HCT116 (cell line): ENCODE measurements at regions not wholly inside any gene's neighbourhood (a gene's known extent, or its start where the extent isn't known, plus 50 kb on each side); places are given as distances from the start of the nearest gene placed in this dataset.

ENCODE experiments used
- ATAC-seq: fragments of 200-7000 bp; cut with Tn5 transposase; 2 replicates; pipeline ENCODE4 v1.9.1; 2020; ENCODE audit warnings: mild to moderate bottlenecking, moderate library complexity
- BruUV-seq: library from RNA; stranded (reverse); fragments of 400-500 nt; replicated peaks from 2 replicates; lab custom pipeline; 2021; lab: Mats Ljungman, UMichigan
- CTCF ChIA-PET: fragments of 300-600 bp; sonication (Branson Sonifier 250); formaldehyde crosslinking; loops from one replicate; lab custom pipeline; 2021; ENCODE audit warnings: antibody characterized with exemption; lab: Charles Lee
- POLR2A ChIA-PET: fragments of 300-600, 350-600 bp; sonication (Branson Sonifier 250); formaldehyde crosslinking; loops from one replicate; lab custom pipeline; 2021; ENCODE audit warnings: antibody characterized with exemption; lab: Charles Lee
- RAD21 ChIA-PET, 2 experiments: fragments of 300-600 bp; sonication (Branson Sonifier 250); formaldehyde crosslinking; loops; one replicate each; lab custom pipeline; 2023; ENCODE audit warnings: low total read pairs in 2 of 2; ENCODE audit not compliant: uncharacterized antibody in 2 of 2, unreplicated experiment in 2 of 2, low non-redundant PET in 1 of 2; lab: Charles Lee
- DNase-seq: peaks from one replicate; pipeline ENCODE4 v3.0.0-alpha.2; 2010; ENCODE audit warnings: low read depth, low spot score
- H2AFZ ChIP-seq: fragments of 200-600 bp; shearing (Covaris generic), sonication (generic); 2 replicates; pipeline ENCODE4 v1.6.1; 2017; ENCODE audit warnings: low read depth, mixed run types, mixed read lengths, antibody characterized with exemption, low read length; ENCODE audit not compliant: poor library complexity, severe bottlenecking
- H3K27ac ChIP-seq: 2 replicates; pipeline ENCODE4 v1.5.1; 2012; ENCODE audit warnings: low read depth, low read length
- H3K27me3 ChIP-seq: fragments of 200-600 bp; sonication (generic); 2 replicates; pipeline ENCODE4 v1.6.1; 2016; ENCODE audit warnings: mixed run types, low read length, mixed read lengths; ENCODE audit not compliant: insufficient read depth
- H3K36me3 ChIP-seq, 2 experiments: fragments of 200-500 bp in 1 of 2; fragments of 200-600 bp in 1 of 2; sonication (Bioruptor generic) in 1 of 2; sonication (generic) in 1 of 2; 2 replicates each; pipeline versions ENCODE4 v1.5.1 to v1.6.1; 2014 to 2016; ENCODE audit warnings: low read length in 2 of 2, inconsistent platforms in 1 of 2, mixed read lengths in 1 of 2, mixed run types in 1 of 2; ENCODE audit not compliant: insufficient read depth in 2 of 2, control insufficient read depth in 1 of 2
- H3K4me1 ChIP-seq, 2 experiments: fragments of 200-600 bp in 1 of 2; sonication (generic) in 1 of 2; 2 replicates each; pipeline versions ENCODE4 v1.5.1 to v1.6.1; 2012 to 2017; ENCODE audit warnings: low read length in 2 of 2, inconsistent platforms in 1 of 2, mild to moderate bottlenecking in 1 of 2, mixed read lengths in 1 of 2, mixed run types in 1 of 2, moderate library complexity in 1 of 2; ENCODE audit not compliant: insufficient read depth in 2 of 2, control insufficient read depth in 1 of 2
- H3K4me2 ChIP-seq: fragments of 200-600 bp; sonication (generic); 2 replicates; pipeline ENCODE4 v1.6.1; 2017; ENCODE audit warnings: mixed run types, low read length, mixed read lengths
- H3K4me3 ChIP-seq, 2 experiments: fragments of 200-600 bp in 1 of 2; sonication (generic) in 1 of 2; replicated peaks in 1 of 2; 2 replicates each; pipeline ENCODE4 v1.5.1; 2011 to 2016; ENCODE audit warnings: low read length in 2 of 2, control low read depth in 1 of 2, low read depth in 1 of 2, mild to moderate bottlenecking in 1 of 2, mixed read lengths in 1 of 2, mixed run types in 1 of 2
- H3K79me2 ChIP-seq: fragments of 200-600 bp; sonication (generic); 2 replicates; pipeline ENCODE4 v1.6.1; 2017; ENCODE audit warnings: mild to moderate bottlenecking, mixed run types, low read length, moderate library complexity, mixed read lengths; ENCODE audit not compliant: insufficient read depth
- H3K9ac ChIP-seq: fragments of 200-600 bp; sonication (generic); 2 replicates; pipeline ENCODE4 v1.6.1; 2016; ENCODE audit warnings: low read length, mixed read lengths
- H3K9me2 ChIP-seq: fragments of 200-600 bp; sonication (generic), shearing (Covaris generic); 2 replicates; pipeline ENCODE4 v1.6.1; 2017; ENCODE audit warnings: mixed run types, mild to moderate bottlenecking, moderate library complexity; ENCODE audit not compliant: insufficient read depth
- H3K9me3 ChIP-seq, 2 experiments: fragments of 200-500 bp in 1 of 2; fragments of 200-600 bp in 1 of 2; sonication (Bioruptor generic) in 1 of 2; sonication (generic) in 1 of 2; 2 replicates each; pipeline ENCODE4 v1.6.1; 2014 to 2017; ENCODE audit warnings: low read length in 2 of 2, mixed read lengths in 2 of 2, inconsistent platforms in 1 of 2, low read depth in 1 of 2, mild to moderate bottlenecking in 1 of 2, mixed run types in 1 of 2, moderate library complexity in 1 of 2; ENCODE audit not compliant: control insufficient read depth in 1 of 2, insufficient read depth in 1 of 2
- H4K20me1 ChIP-seq: fragments of 200-600 bp; sonication (generic), shearing (Covaris generic); 2 replicates; pipeline ENCODE4 v1.6.1; 2017; ENCODE audit warnings: mixed run types, mild to moderate bottlenecking, moderate library complexity; ENCODE audit not compliant: insufficient read depth
- CBX3 ChIP-seq: IDR thresholded peaks from 2 replicates; pipeline ENCODE4 v1.6.1; 2012; ENCODE audit warnings: low read depth
- EGR1 ChIP-seq: IDR thresholded peaks from 2 replicates; pipeline ENCODE4 v1.6.1; 2012; ENCODE audit warnings: low read depth
- ELF1 ChIP-seq: IDR thresholded peaks from 2 replicates; pipeline ENCODE4 v1.6.1; 2012; ENCODE audit warnings: low read depth, borderline replicate concordance
- EZH2phosphoT487 ChIP-seq: fragments of 200-600 bp; IDR thresholded peaks from 2 replicates; pipeline ENCODE4 v1.6.1; 2018; ENCODE audit warnings: antibody characterized with exemption, borderline replicate concordance
- FOSL1 ChIP-seq: IDR thresholded peaks from 2 replicates; pipeline ENCODE4 v1.6.1; 2012; ENCODE audit warnings: low read depth
- JUND ChIP-seq: IDR thresholded peaks from 2 replicates; pipeline ENCODE4 v1.6.1; 2012
- POLR2AphosphoS5 ChIP-seq: IDR thresholded peaks from 2 replicates; pipeline ENCODE4 v1.6.1; 2011; ENCODE audit warnings: mild to moderate bottlenecking, low read depth, low read length, moderate library complexity
- RAD21 ChIP-seq: IDR thresholded peaks from 2 replicates; pipeline ENCODE4 v1.6.1; 2012; ENCODE audit warnings: low read depth, mild to moderate bottlenecking
- SIN3A ChIP-seq: IDR thresholded peaks from 2 replicates; pipeline ENCODE4 v1.6.1; 2012; ENCODE audit warnings: low read depth
- SP1 ChIP-seq: IDR thresholded peaks from 2 replicates; pipeline ENCODE4 v1.6.1; 2012; ENCODE audit warnings: low read depth
- SRF ChIP-seq: IDR thresholded peaks from 2 replicates; pipeline ENCODE4 v1.6.1; 2012; ENCODE audit warnings: low read depth
- TCF7L2 ChIP-seq: IDR thresholded peaks from 2 replicates; pipeline ENCODE4 v1.7.0; 2011; ENCODE audit warnings: borderline replicate concordance, inconsistent platforms; ENCODE audit not compliant: insufficient read depth, insufficient read length; ENCODE audit errors: extremely low read depth
- YY1 ChIP-seq: IDR thresholded peaks from 2 replicates; pipeline ENCODE4 v1.6.1; 2011; ENCODE audit warnings: low read length, low read depth, moderate library complexity, mild to moderate bottlenecking; ENCODE audit not compliant: insufficient replicate concordance; ENCODE audit errors: extremely low read depth
- ZFX ChIP-seq: fragments of 450-650 bp; IDR thresholded peaks from 2 replicates; pipeline ENCODE4 v1.6.1; 2017
- ZNF274 ChIP-seq: fragments of 200-500 bp; sonication (Bioruptor generic); IDR thresholded peaks from 2 replicates; pipeline ENCODE4 v1.6.1; 2014; ENCODE audit warnings: mild to moderate bottlenecking, low read depth, low read length, inconsistent platforms
- intact Hi-C: fragments of 100-400 bp; cut with micrococcal nuclease; formaldehyde crosslinking; loops from 2 replicates; pipeline ENCODE4 v1.10.0; 2022
- TF ChIP-seq, protein P1 (sequence below), 3 experiments: fragments of 200-600 bp in 1 of 3; sonication (generic) in 1 of 3; IDR thresholded peaks in 2 of 3; conservative IDR thresholded peaks in 1 of 3; 2 replicates each; pipeline ENCODE4 v1.5.1; 2012 to 2017; ENCODE audit warnings: low read depth in 2 of 3, low read length in 2 of 3, antibody characterized with exemption in 1 of 3, borderline replicate concordance in 1 of 3, control low read depth in 1 of 3, mild to moderate bottlenecking in 1 of 3, mixed read lengths in 1 of 3, mixed run types in 1 of 3, moderate library complexity in 1 of 3; ENCODE audit not compliant: insufficient read depth in 1 of 3
- TF ChIP-seq, protein P2 (sequence below): IDR thresholded peaks from 2 replicates; pipeline ENCODE4 v1.6.1; 2012; ENCODE audit warnings: low read depth
- TF ChIP-seq, protein P3 (sequence below): IDR thresholded peaks from 2 replicates; pipeline ENCODE4 v1.6.1; 2012
- TF ChIP-seq, protein P4 (sequence below): IDR thresholded peaks from 2 replicates; pipeline ENCODE4 v1.6.1; 2011; ENCODE audit warnings: mild to moderate bottlenecking, low read length, moderate library complexity; ENCODE audit not compliant: insufficient replicate concordance; ENCODE audit errors: extremely low read depth

DNA sequence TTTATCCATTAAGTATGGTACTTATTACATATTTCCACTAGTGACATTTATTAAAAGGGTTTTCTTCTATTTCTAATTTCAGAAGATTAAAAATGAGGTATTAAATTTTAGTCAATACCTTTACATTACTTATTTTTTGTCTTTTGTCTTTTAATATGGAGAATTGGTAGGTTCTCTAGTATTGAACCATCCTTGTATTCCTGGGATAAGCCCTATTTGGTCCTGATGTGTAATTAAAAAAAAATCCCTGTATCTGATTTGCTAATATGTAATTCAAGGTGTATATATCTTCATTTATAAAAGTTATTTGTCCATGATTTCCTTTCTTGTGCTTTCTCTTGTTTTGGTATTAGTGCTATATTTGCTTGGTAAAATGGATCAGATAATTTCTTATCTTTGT is 153.7 kb downstream of the TRMT11 start:
- no peak for ATAC-seq
- Histone ChIP-seq H3K36me3 (no peaks in the 10 kb centered on the region), H3K4me2 (no peak overlapping the region), H3K27ac (no peak overlapping the region), H3K9me3 (no peaks in the 10 kb centered on the region), H3K79me2 (no peaks in the 10 kb centered on the region), H4K20me1 (no peaks in the 10 kb centered on the region), H3K9me2 (no peaks in the 10 kb centered on the region), H3K9ac (no peak overlapping the region), H3K4me1 (no peaks in the 10 kb centered on the region), H3K27me3 (no peaks in the 10 kb centered on the region), H2AFZ (no peak overlapping the region), H3K4me3 (no peak overlapping the region)
- RAD21 ChIA-PET = no interaction called here
- BruUV-seq = no TSS peak
- TF ChIP-seq CBX3 = no peak
- TF ChIP-seq RAD21 = no peak
- TF ChIP-seq, protein P1, sequence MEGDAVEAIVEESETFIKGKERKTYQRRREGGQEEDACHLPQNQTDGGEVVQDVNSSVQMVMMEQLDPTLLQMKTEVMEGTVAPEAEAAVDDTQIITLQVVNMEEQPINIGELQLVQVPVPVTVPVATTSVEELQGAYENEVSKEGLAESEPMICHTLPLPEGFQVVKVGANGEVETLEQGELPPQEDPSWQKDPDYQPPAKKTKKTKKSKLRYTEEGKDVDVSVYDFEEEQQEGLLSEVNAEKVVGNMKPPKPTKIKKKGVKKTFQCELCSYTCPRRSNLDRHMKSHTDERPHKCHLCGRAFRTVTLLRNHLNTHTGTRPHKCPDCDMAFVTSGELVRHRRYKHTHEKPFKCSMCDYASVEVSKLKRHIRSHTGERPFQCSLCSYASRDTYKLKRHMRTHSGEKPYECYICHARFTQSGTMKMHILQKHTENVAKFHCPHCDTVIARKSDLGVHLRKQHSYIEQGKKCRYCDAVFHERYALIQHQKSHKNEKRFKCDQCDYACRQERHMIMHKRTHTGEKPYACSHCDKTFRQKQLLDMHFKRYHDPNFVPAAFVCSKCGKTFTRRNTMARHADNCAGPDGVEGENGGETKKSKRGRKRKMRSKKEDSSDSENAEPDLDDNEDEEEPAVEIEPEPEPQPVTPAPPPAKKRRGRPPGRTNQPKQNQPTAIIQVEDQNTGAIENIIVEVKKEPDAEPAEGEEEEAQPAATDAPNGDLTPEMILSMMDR (IDR thresholded peaks at IDR 0.05 in 2 of 3, conservative IDR thresholded peaks at IDR 0.05 in 1 of 3; ENCODE audit: borderline replicate concordance in 1 of 3, insufficient read depth in 1 of 3, low read depth in 2 of 3, low read length in 2 of 3) = no peak
- TF ChIP-seq POLR2AphosphoS5 = no peak
- no peak for TF ChIP-seq SRF
- TF ChIP-seq, protein P2, sequence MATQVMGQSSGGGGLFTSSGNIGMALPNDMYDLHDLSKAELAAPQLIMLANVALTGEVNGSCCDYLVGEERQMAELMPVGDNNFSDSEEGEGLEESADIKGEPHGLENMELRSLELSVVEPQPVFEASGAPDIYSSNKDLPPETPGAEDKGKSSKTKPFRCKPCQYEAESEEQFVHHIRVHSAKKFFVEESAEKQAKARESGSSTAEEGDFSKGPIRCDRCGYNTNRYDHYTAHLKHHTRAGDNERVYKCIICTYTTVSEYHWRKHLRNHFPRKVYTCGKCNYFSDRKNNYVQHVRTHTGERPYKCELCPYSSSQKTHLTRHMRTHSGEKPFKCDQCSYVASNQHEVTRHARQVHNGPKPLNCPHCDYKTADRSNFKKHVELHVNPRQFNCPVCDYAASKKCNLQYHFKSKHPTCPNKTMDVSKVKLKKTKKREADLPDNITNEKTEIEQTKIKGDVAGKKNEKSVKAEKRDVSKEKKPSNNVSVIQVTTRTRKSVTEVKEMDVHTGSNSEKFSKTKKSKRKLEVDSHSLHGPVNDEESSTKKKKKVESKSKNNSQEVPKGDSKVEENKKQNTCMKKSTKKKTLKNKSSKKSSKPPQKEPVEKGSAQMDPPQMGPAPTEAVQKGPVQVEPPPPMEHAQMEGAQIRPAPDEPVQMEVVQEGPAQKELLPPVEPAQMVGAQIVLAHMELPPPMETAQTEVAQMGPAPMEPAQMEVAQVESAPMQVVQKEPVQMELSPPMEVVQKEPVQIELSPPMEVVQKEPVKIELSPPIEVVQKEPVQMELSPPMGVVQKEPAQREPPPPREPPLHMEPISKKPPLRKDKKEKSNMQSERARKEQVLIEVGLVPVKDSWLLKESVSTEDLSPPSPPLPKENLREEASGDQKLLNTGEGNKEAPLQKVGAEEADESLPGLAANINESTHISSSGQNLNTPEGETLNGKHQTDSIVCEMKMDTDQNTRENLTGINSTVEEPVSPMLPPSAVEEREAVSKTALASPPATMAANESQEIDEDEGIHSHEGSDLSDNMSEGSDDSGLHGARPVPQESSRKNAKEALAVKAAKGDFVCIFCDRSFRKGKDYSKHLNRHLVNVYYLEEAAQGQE = no peak
- TF ChIP-seq, protein P3, sequence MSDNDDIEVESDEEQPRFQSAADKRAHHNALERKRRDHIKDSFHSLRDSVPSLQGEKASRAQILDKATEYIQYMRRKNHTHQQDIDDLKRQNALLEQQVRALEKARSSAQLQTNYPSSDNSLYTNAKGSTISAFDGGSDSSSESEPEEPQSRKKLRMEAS = no peak
- TF ChIP-seq ZNF274 = no peak
- TF ChIP-seq EGR1 = no peak
- no peak for TF ChIP-seq FOSL1
- TF ChIP-seq EZH2phosphoT487 = no peak
- TF ChIP-seq ELF1 = no peak
- TF ChIP-seq, protein P4, sequence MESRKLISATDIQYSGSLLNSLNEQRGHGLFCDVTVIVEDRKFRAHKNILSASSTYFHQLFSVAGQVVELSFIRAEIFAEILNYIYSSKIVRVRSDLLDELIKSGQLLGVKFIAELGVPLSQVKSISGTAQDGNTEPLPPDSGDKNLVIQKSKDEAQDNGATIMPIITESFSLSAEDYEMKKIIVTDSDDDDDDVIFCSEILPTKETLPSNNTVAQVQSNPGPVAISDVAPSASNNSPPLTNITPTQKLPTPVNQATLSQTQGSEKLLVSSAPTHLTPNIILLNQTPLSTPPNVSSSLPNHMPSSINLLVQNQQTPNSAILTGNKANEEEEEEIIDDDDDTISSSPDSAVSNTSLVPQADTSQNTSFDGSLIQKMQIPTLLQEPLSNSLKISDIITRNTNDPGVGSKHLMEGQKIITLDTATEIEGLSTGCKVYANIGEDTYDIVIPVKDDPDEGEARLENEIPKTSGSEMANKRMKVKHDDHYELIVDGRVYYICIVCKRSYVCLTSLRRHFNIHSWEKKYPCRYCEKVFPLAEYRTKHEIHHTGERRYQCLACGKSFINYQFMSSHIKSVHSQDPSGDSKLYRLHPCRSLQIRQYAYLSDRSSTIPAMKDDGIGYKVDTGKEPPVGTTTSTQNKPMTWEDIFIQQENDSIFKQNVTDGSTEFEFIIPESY = no peak
- TF ChIP-seq SP1 = no peak
- TF ChIP-seq TCF7L2 = no peak
- TF ChIP-seq JUND = no peak
- no peak for TF ChIP-seq SIN3A
- no peak for TF ChIP-seq ZFX
- TF ChIP-seq YY1 = no peak
- POLR2A ChIA-PET = no interaction called here
- CTCF ChIA-PET = no interaction called here
- DNase-seq = no peak
- intact Hi-C loops = loop anchor here (2.0 kb wide), 1 partner anchor 57 kb away; no protein-coding TSS in a partner anchor
